Activated CD4-positive, alpha-beta T cell treated with anti-CD3 and anti-CD28 coated beads for 36 hours (primary cell): ENCODE measurements at regions not wholly inside any gene's neighbourhood (a gene's known extent, or its start where the extent isn't known, plus 50 kb on each side); places are given as distances from the start of the nearest gene placed in this dataset.
"Not testable (repeated sequence)": the region's sequence is repeated elsewhere in the genome, so short reads cannot be mapped to it uniquely, and the experiment has no call there.

ENCODE experiments used
- ATAC-seq: fragments of 200-7000 bp; cut with Tn5 transposase; one replicate; pipeline ENCODE4 v1.10.0; 2021; ENCODE audit warnings: mild to moderate bottlenecking, moderate library complexity
- CTCF ChIA-PET: fragments of 350-600 bp; sonication (Branson Sonifier 250); formaldehyde crosslinking; loops from one replicate; lab custom pipeline; 2021; ENCODE audit warnings: antibody characterized with exemption; lab: Charles Lee
- POLR2A ChIA-PET: fragments of 350-600 bp; sonication (Branson Sonifier 250); formaldehyde crosslinking; loops from one replicate; lab custom pipeline; 2021; ENCODE audit warnings: antibody characterized with exemption, inconsistent platforms; lab: Charles Lee
- DNase-seq: peaks from one replicate; pipeline ENCODE4 v3.0.0-alpha.2; 2020
- H3K27ac Mint-ChIP-seq: one replicate; pipeline ENCODE4 v1.8.0; 2021; ENCODE audit warnings: mixed read lengths
- H3K27me3 Mint-ChIP-seq: one replicate; pipeline ENCODE4 v1.8.0; 2021; ENCODE audit warnings: mixed read lengths
- H3K36me3 Mint-ChIP-seq: one replicate; pipeline ENCODE4 v1.8.0; 2021; ENCODE audit warnings: low read depth, mixed read lengths
- H3K4me1 Mint-ChIP-seq: one replicate; pipeline ENCODE4 v1.8.0; 2021; ENCODE audit warnings: mixed read lengths
- H3K4me3 Mint-ChIP-seq: one replicate; pipeline ENCODE4 v1.8.0; 2021; ENCODE audit warnings: mild to moderate bottlenecking, moderate library complexity, mixed read lengths
- H3K9me3 Mint-ChIP-seq: one replicate; pipeline ENCODE4 v1.8.0; 2021; ENCODE audit warnings: low read depth, mixed read lengths
- intact Hi-C, 2 experiments: fragments of 100-400 bp; cut with DNase I in 1 of 2; cut with micrococcal nuclease in 1 of 2; formaldehyde crosslinking; loops; one replicate each; pipeline versions ENCODE4 v1.14.2 to v1.15.1; 2022 to 2024; cut with DNase I, micrococcal nuclease

DNA sequence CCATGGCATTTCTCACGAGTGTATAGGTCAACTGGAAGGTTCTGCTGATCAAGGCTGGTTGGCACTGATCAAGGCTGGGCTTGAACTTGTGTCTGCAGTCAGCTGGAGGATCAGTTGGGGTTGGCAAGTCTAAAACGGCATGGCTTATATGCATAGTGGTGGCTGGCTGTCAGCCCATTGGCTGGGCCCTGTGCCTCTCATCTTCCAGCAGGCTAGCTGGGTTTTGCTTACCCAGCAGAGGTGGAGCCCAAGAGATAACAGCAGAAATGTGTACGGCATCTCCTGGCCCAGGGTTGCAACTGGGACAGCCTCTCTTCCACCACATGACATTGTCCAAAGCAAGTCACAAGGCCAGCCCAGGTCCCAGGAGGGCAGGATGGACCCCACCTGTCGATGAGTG, 158.2 kb downstream of the BMP7 start:
- Mint-ChIP-seq H3K9me3 (no peaks in the 10 kb centered on the region), H3K4me3 (no peak overlapping the region), H3K27ac (no peak overlapping the region), H3K27me3 (peaks cover 9% of the 10 kb centered on the region), H3K4me1 (no peaks in the 10 kb centered on the region), H3K36me3 (no peaks in the 10 kb centered on the region)
- intact Hi-C loops: loop anchor here in 1 of 2 experiments (10.0 kb wide), 1 partner anchor 157 kb away; the partner anchor contains the start of gene BMP7
- ATAC-seq: no peak
- CTCF ChIA-PET: interaction anchor here (1.0 kb wide), 1 partner anchor 224 kb away, joined by 3 read pairs; no protein-coding TSS in a partner anchor
- no peak for DNase-seq
- POLR2A ChIA-PET: no interaction called here

DNA sequence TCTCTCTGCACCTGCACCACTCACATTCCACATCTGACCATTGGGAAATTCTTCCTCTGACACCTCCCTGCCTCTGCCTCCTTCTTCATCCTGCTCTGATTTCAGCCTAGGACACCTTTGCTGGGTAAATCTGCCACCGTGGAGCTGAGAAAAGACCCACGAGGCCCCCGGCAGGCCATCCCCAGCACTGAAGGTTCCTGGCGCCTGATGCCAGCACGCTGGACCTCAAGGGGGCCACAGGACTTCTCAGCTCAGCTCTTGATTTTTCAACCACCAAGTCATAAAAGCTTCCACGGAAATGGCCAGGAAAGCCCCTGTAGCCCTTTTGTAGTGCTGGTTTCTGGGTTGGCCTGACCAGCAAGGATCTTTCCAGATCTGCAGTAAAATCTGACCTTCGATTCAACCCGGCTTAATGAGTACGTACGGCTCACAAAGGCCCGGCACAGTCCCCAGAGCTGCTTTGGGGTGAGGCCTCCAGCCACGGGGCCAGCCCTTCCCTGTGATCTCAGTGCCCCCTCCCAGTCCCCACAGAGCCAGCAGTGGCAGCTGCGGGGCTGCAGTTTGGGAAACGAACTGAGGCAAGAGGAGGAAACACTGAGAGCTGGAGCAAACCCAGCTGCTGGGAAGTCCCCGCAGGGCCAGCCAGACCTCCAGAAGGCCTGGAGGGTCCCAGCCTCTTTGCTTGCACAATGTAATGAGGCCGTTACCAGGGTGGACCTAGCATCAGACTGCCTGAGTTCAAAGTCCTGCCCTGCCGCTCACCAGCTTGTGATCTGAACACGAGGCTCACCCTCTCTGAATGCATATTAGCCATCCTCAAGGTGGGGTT, 157.5 kb downstream of the BMP7 start:
- peaks cover 10% of the 10 kb centered on the region for H3K27me3 Mint-ChIP-seq
- no peaks in the 10 kb centered on the region for H3K36me3 Mint-ChIP-seq
- H3K9me3 Mint-ChIP-seq: no peaks in the 10 kb centered on the region
- CTCF ChIA-PET: interaction anchor here (0.7 to 1.0 kb wide), 2 partner anchors 105 to 224 kb away, joined by 3 read pairs; no protein-coding TSS in a partner anchor
- intact Hi-C loops: loop anchor here in 1 of 2 experiments (10.0 kb wide), 1 partner anchor 156 kb away; the partner anchor contains the start of gene BMP7
- DNase-seq (no peak), ATAC-seq (no peak)
- no peaks in the 10 kb centered on the region for H3K4me1 Mint-ChIP-seq
- POLR2A ChIA-PET: no interaction called here
- no peak overlapping the region for H3K4me3 Mint-ChIP-seq
- no peak overlapping the region for H3K27ac Mint-ChIP-seq

DNA sequence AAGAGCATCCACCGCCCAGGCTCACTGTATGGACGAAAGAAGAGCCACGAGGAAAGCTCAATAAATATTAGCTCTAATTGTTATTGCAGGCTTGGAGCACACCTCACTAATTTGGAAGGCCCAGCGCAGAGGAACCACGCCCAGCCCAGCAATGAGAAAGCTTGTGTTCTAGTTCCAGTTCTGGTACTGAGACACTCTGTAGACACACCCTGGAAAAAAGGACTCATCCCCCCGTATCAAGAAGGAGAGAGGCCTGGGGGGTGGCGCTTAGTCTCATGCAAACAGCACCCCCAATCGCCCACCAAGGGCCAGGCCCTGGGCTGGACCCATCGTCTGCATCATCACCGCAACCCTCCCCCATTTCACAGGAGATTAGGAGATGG, 156.9 kb downstream of the BMP7 start:
- ATAC-seq (no peak), DNase-seq (no peak)
- Mint-ChIP-seq H3K4me3 (no peak overlapping the region), H3K27ac (no peak overlapping the region), H3K27me3 (peaks cover 11% of the 10 kb centered on the region), H3K36me3 (no peaks in the 10 kb centered on the region), H3K9me3 (no peaks in the 10 kb centered on the region), H3K4me1 (no peaks in the 10 kb centered on the region)
- POLR2A ChIA-PET: no interaction called here
- CTCF ChIA-PET: interaction anchor here (0.7 to 1.0 kb wide), 2 partner anchors 105 to 223 kb away, joined by 3 read pairs; no protein-coding TSS in a partner anchor
- intact Hi-C loops: loop anchor here in 1 of 2 experiments (10.0 kb wide), 1 partner anchor 155 kb away; the partner anchor contains the start of gene BMP7

DNA sequence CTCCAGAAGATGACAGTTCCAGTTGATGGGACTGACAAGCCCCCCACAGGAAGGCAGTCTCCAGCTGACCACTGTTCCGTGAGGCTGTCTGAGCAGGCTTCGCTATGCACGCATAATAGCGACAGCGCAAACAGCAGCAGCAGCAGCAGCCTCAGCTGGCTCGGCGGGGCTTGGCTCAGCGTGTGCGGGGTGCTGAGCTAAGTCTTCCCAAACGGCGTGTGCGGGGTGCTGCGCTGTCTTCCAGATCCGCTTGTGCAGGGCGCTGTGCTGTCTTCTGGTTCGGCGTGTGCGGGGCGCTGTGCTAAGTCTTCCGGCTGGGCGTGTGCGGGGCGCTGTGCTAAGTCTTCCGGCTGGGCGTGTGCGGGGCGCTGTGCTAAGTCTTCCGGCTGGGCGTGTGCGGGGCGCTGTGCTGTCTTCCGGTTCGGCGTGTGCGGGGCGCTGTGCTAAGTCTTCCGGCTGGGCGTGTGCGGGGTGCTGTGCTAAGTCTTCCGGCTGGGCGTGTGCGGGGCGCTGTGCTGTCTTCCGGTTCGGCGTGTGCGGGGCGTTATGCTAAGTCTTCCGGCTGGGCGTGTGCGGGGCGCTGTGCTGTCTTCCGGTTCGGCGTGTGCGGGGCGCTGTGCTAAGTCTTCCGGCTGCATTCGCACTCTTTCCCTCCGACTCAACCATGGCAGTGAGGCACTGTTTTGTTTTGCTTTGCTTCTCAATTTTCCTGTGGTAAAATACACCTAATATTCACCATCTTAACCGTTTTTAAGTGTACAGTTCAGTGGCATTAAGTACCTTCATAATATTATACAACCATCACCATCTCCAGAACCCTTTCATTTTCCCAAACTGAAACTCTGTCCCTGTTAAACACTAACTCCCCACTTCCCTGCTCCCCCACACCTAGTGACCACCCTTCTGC, 156.1 kb downstream of the BMP7 start:
- H3K4me1 Mint-ChIP-seq, H3K9me3 Mint-ChIP-seq, intact Hi-C loops, DNase-seq, H3K27ac Mint-ChIP-seq, ATAC-seq, H3K4me3 Mint-ChIP-seq, H3K36me3 Mint-ChIP-seq: not testable (repeated sequence)
- H3K27me3 Mint-ChIP-seq: peaks cover 11% of the 10 kb centered on the region
- ChIA-PET CTCF (interaction anchor here (0.7 kb wide), 1 partner anchor 106 kb away, joined by 3 read pairs; no protein-coding TSS in a partner anchor), POLR2A (interaction anchor here (0.6 kb wide), 1 partner anchor 176 kb away, joined by 3 read pairs; no protein-coding TSS in a partner anchor)

DNA sequence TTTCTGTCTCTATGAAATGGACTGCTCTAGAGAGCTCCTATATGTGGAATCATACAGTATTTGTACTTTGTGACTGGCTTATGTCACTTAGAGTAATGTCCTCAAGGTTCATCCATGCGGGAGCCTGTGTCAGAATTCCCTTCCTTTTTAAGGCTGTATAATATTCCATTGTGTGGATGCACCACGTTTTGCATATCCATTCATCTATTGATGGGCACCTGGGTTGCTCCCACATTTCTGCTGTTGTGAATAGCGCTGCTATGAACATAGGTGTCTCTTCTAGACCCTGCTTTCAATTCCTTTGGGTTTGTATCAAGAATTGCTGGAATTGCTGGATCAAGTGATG, 155.4 kb downstream of the BMP7 start:
- H3K4me3 Mint-ChIP-seq: no peak overlapping the region
- ChIA-PET POLR2A (no interaction called here), CTCF (no interaction called here)
- no peaks in the 10 kb centered on the region for H3K36me3 Mint-ChIP-seq
- DNase-seq: no peak
- no peaks in the 10 kb centered on the region for H3K4me1 Mint-ChIP-seq
- no peak for ATAC-seq
- no peaks in the 10 kb centered on the region for H3K9me3 Mint-ChIP-seq
- intact Hi-C loops: no loop called here
- H3K27me3 Mint-ChIP-seq: peaks cover 11% of the 10 kb centered on the region
- no peak overlapping the region for H3K27ac Mint-ChIP-seq

DNA sequence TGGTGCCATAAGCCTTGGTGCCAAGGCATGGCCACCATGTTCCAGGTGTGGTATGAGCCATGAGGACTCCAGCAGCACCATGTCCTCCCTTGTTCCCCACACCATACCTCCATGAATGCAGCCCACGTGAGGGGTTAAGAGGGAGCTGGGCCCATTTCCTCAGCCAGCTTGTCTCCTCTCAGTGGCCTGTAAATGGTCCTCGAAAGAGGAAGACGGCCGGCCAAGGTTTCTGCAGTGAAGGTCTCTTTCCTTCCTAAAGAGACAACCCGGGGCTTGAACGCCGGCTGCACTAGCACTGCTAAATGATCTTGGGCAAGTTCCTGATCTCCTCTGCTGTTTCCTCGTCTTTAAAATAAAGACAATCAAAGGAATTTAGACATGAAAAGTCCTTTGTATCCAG, 154.0 kb downstream of the BMP7 start:
- H3K4me1 Mint-ChIP-seq: no peaks in the 10 kb centered on the region
- ChIA-PET POLR2A (no interaction called here), CTCF (interaction anchor here (1.1 kb wide), 1 partner anchor 21 kb away, joined by 3 read pairs; no protein-coding TSS in a partner anchor)
- peaks cover 9% of the 10 kb centered on the region for H3K27me3 Mint-ChIP-seq
- H3K27ac Mint-ChIP-seq: no peak overlapping the region
- ATAC-seq (no peak), DNase-seq (no peak)
- no peak overlapping the region for H3K4me3 Mint-ChIP-seq
- H3K9me3 Mint-ChIP-seq: no peaks in the 10 kb centered on the region
- no peaks in the 10 kb centered on the region for H3K36me3 Mint-ChIP-seq
- intact Hi-C loops: no loop called here

DNA sequence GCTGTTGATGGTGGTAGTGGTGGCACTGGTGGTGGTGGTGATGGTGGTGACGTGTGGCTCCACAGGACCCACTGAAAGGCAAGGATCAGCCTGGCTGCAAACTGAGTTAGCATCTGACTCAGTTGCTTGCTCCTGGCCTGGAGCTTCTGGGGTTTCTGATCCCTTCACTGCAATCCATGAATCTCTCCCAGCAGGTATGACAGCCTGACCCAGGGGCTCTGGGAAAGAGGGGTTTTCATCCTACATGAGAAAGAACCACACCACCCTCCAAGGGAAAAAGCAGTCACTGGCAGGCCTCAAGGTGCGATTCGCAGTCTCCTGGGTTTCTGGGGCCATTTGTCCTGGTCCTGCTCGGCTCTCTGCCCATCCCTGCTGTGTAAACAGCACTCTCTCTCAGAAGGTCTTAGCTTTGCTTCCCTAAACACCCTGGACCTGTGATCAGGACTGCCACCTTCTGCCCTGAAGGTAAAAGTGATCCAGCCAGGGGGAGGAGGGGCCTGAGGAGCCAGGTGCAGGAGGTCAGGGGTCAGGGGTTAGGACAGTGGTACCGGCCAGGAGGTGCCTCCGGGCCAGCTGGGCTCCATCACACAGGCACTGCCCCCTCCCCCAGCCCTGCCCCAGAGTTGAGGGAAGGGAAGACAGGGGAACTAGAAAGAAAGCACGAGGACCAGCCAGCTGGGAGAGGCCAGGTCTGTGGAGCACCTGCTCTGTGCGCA, 152.0 kb downstream of the BMP7 start:
- intact Hi-C loops: no loop called here
- H3K27ac Mint-ChIP-seq: no peak overlapping the region
- ChIA-PET POLR2A (no interaction called here), CTCF (no interaction called here)
- no peak overlapping the region for H3K4me3 Mint-ChIP-seq
- no peaks in the 10 kb centered on the region for H3K36me3 Mint-ChIP-seq
- no peak for ATAC-seq
- DNase-seq: no peak
- peaks cover 4% of the 10 kb centered on the region for H3K27me3 Mint-ChIP-seq
- no peaks in the 10 kb centered on the region for H3K4me1 Mint-ChIP-seq
- no peaks in the 10 kb centered on the region for H3K9me3 Mint-ChIP-seq

DNA sequence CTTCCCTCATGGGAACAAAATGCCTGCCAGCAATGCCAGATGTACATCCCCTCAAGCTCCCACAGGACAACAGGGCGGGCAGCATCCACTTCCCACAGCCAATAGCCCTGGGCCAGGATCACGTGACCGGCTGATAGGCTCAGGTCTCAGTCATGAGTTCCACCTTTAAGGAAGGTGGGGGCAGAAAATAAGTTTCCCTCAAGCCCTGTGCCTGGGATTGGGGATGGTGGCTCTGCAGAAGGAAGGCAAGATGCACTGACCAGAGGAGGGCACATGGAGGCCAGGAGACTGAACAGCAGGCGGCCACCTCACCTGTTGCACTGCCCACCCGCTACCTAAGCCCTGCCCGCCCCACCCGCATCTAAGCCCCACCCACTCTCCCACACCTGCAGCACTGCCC, 149.1 kb downstream of the BMP7 start:
- ATAC-seq (no peak), DNase-seq (no peak)
- no peaks in the 10 kb centered on the region for H3K4me1 Mint-ChIP-seq
- no peaks in the 10 kb centered on the region for H3K9me3 Mint-ChIP-seq
- intact Hi-C loops: no loop called here
- H3K36me3 Mint-ChIP-seq: no peaks in the 10 kb centered on the region
- peaks cover 2% of the 10 kb centered on the region for H3K27me3 Mint-ChIP-seq
- ChIA-PET CTCF (no interaction called here), POLR2A (no interaction called here)
- no peak overlapping the region for H3K4me3 Mint-ChIP-seq
- no peak overlapping the region for H3K27ac Mint-ChIP-seq

DNA sequence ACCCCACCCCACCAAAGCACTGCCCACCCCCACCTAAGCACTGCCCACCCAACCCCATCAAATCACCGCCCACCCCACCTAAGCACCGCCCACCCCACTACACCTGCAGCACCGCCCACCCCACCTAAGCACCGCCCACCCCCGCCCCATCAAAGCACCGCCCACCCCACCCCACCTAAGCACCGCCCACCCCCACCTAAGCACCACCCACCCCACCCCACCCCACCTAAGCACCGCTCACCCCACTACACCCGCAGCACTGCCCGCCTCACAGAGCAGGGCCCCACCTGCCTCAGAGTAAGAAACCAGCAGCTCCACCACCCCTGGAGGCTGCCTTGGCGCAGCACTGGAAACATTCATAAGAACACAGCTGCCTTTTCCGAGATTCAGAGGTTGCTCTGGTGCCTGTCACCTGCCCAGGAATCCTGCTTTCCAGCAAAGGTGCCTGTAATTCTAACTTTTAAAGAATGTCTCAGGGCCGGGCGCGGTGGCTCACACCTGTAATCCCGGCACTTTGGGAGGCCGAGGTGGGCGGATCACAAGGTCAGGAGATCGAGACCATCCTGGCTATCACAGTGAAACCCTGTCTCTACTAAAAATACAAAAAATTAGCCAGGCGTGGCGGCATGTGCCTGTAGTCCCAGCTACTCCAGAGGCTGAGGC, 148.2 kb downstream of the BMP7 start:
- H3K9me3 Mint-ChIP-seq: no peaks in the 10 kb centered on the region
- no peaks in the 10 kb centered on the region for H3K4me1 Mint-ChIP-seq
- H3K4me3 Mint-ChIP-seq: no peak overlapping the region
- ChIA-PET CTCF (no interaction called here), POLR2A (no interaction called here)
- ATAC-seq (no peak), DNase-seq (no peak)
- peaks cover 2% of the 10 kb centered on the region for H3K27me3 Mint-ChIP-seq
- intact Hi-C loops: no loop called here
- no peaks in the 10 kb centered on the region for H3K36me3 Mint-ChIP-seq
- no peak overlapping the region for H3K27ac Mint-ChIP-seq
